IMR-90 (cell line): ENCODE measurements at regions not wholly inside any gene's neighbourhood (a gene's known extent, or its start where the extent isn't known, plus 50 kb on each side); places are given as distances from the start of the nearest gene placed in this dataset.
A peak's percentile ranks its signal among the peaks of the same experiment; 100 is the strongest.

Experiments
- ATAC-seq: fragments of 200-7000 bp; cut with Tn5 transposase; 2 replicates; pipeline ENCODE4 v1.9.1; 2020; ENCODE audit warnings: low read depth, mild to moderate bottlenecking, moderate library complexity
- BruUV-seq: library from RNA; stranded (reverse); fragments of 400-500 nt; replicated peaks from 2 replicates; lab custom pipeline; 2021; lab: Mats Ljungman, UMichigan
- CTCF ChIA-PET: fragments of 300-600 bp; formaldehyde crosslinking; extraction: SDS; loops from one replicate; lab custom pipeline; 2021; ENCODE audit warnings: antibody characterized with exemption; lab: Yijun Ruan, JAX
- POLR2A ChIA-PET: fragments of 300-600 bp; sonication (Branson Sonifier 250); formaldehyde crosslinking; loops from one replicate; lab custom pipeline; 2022; ENCODE audit warnings: antibody characterized with exemption; ENCODE audit not compliant: unreplicated experiment; lab: Charles Lee
- DNase-seq: peaks from one replicate; pipeline ENCODE4 v3.0.0; 2013
- H2AFZ ChIP-seq: replicated peaks from 2 replicates; pipeline ENCODE3; 2013; ENCODE audit warnings: low read length, mild to moderate bottlenecking; ENCODE audit not compliant: poor library complexity
- H2AK5ac ChIP-seq: 2 replicates; pipeline ENCODE4 v1.6.1; 2013; ENCODE audit warnings: low read depth, low read length, inconsistent platforms
- H2AK9ac ChIP-seq: replicated peaks from 2 replicates; pipeline ENCODE3; 2013; ENCODE audit warnings: mild to moderate bottlenecking, low read depth, low read length, moderate library complexity; ENCODE audit not compliant: poor library complexity
- H2BK120ac ChIP-seq: 2 replicates; pipeline ENCODE4 v1.6.1; 2013; ENCODE audit warnings: low read depth, low read length, inconsistent platforms
- H2BK15ac ChIP-seq: 3 replicates; pipeline ENCODE4 v1.6.1; 2013; ENCODE audit warnings: low read depth, low read length, inconsistent platforms
- H2BK20ac ChIP-seq: 2 replicates; pipeline ENCODE4 v1.6.1; 2013; ENCODE audit warnings: low read depth, mild to moderate bottlenecking, inconsistent platforms, low read length, moderate library complexity
- H2BK5ac ChIP-seq: 2 replicates; pipeline ENCODE4 v1.6.1; 2013; ENCODE audit warnings: mild to moderate bottlenecking, low read depth, low read length, inconsistent platforms; ENCODE audit not compliant: poor library complexity, severe bottlenecking
- H3K14ac ChIP-seq: replicated peaks from 2 replicates; pipeline ENCODE4 v1.6.1; 2013; ENCODE audit warnings: low read depth, low read length, inconsistent platforms
- H3K18ac ChIP-seq: 2 replicates; pipeline ENCODE4 v1.6.1; 2013; ENCODE audit warnings: low read depth, low read length, control low read depth
- H3K23ac ChIP-seq: 2 replicates; pipeline ENCODE4 v1.6.1; 2013; ENCODE audit warnings: low read depth, low read length, inconsistent platforms
- H3K27ac ChIP-seq: 2 replicates; pipeline ENCODE4 v1.5.1; 2013; ENCODE audit warnings: mild to moderate bottlenecking, control low read depth, low read length; ENCODE audit not compliant: insufficient read depth
- H3K27me3 ChIP-seq: 2 replicates; pipeline ENCODE4 v1.6.1; 2013; ENCODE audit warnings: low read length; ENCODE audit not compliant: control insufficient read depth, insufficient read depth
- H3K36me3 ChIP-seq: 2 replicates; pipeline ENCODE4 v1.6.1; 2013; ENCODE audit warnings: low read length, mixed read lengths; ENCODE audit not compliant: control insufficient read depth, insufficient read depth
- H3K4ac ChIP-seq: 2 replicates; pipeline ENCODE4 v1.6.1; 2013; ENCODE audit warnings: low read depth, low read length, inconsistent platforms
- H3K4me1 ChIP-seq: 2 replicates; pipeline ENCODE4 v1.6.1; 2013; ENCODE audit warnings: low read length, mixed read lengths; ENCODE audit not compliant: control insufficient read depth, insufficient read depth
- H3K4me2 ChIP-seq: 2 replicates; pipeline ENCODE4 v1.6.1; 2013; ENCODE audit warnings: low read depth, mild to moderate bottlenecking, control low read depth, low read length, moderate library complexity
- H3K4me3 ChIP-seq: 2 replicates; pipeline ENCODE4 v1.5.1; 2013; ENCODE audit warnings: low read depth, mild to moderate bottlenecking, control low read depth, low read length, moderate library complexity; ENCODE audit not compliant: insufficient read depth
- H3K56ac ChIP-seq: 2 replicates; pipeline ENCODE4 v1.6.1; 2013; ENCODE audit warnings: low read length, inconsistent platforms; ENCODE audit not compliant: insufficient read depth; ENCODE audit errors: extremely low read depth
- H3K79me1 ChIP-seq, 2 experiments: 2 replicates each; pipeline ENCODE4 v1.6.1; 2013; ENCODE audit warnings: low read length in 2 of 2, inconsistent platforms in 1 of 2, low read depth in 1 of 2
- H3K9ac ChIP-seq: 2 replicates; pipeline ENCODE4 v1.6.1; 2013; ENCODE audit warnings: low read depth, low read length, control low read depth
- H3K9me1 ChIP-seq: 2 replicates; pipeline ENCODE4 v1.6.1; 2013; ENCODE audit warnings: low read length, inconsistent platforms; ENCODE audit not compliant: insufficient read depth
- H3K9me3 ChIP-seq: 2 replicates; pipeline ENCODE4 v1.6.1; 2013; ENCODE audit warnings: low read length; ENCODE audit not compliant: control insufficient read depth, insufficient read depth
- H4K20me1 ChIP-seq: 2 replicates; pipeline ENCODE4 v1.6.1; 2013; ENCODE audit warnings: low read length, inconsistent platforms; ENCODE audit not compliant: insufficient read depth
- H4K5ac ChIP-seq: 2 replicates; pipeline ENCODE4 v1.6.1; 2013; ENCODE audit warnings: mild to moderate bottlenecking, low read depth, low read length, control low read depth
- H4K8ac ChIP-seq, 2 experiments: 2 replicates each; pipeline ENCODE4 v1.6.1; 2013; ENCODE audit warnings: low read depth in 2 of 2, low read length in 2 of 2, control low read depth in 1 of 2, inconsistent platforms in 1 of 2
- H4K91ac ChIP-seq: 2 replicates; pipeline ENCODE4 v1.6.1; 2013; ENCODE audit warnings: low read depth, low read length, inconsistent platforms; ENCODE audit not compliant: insufficient read depth
- BHLHE40 ChIP-seq: fragments of 150-350 bp; IDR thresholded peaks from 2 replicates; pipeline ENCODE4 v1.6.1; 2016; ENCODE audit warnings: mild to moderate bottlenecking, low read depth, low read length
- CEBPB ChIP-seq: IDR thresholded peaks from 2 replicates; pipeline ENCODE4 v1.6.1; 2012; ENCODE audit warnings: low read depth, low read length, improper control_type of control experiment
- CHD1 ChIP-seq: IDR thresholded peaks from 2 replicates; pipeline ENCODE4 v1.6.1; 2012; ENCODE audit warnings: low read depth, low read length, improper control_type of control experiment
- FOS ChIP-seq: fragments of 150-350 bp; IDR thresholded peaks from 2 replicates; pipeline ENCODE4 v1.6.1; 2016; ENCODE audit warnings: low read depth, low read length
- MAFK ChIP-seq: IDR thresholded peaks from 2 replicates; pipeline ENCODE4 v1.6.1; 2012; ENCODE audit warnings: low read depth, low read length, improper control_type of control experiment
- MAZ ChIP-seq: IDR thresholded peaks from 2 replicates; pipeline ENCODE4 v1.6.1; 2012; ENCODE audit warnings: low read depth, mild to moderate bottlenecking, low read length, improper control_type of control experiment, moderate library complexity, borderline replicate concordance
- NFE2L2 ChIP-seq: fragments of 150-350 bp; IDR thresholded peaks from 2 replicates; pipeline ENCODE4 v1.6.1; 2016; ENCODE audit warnings: low read depth, mild to moderate bottlenecking, low read length
- POLR2A ChIP-seq: IDR thresholded peaks from 2 replicates; pipeline ENCODE4 v1.6.1; 2012; ENCODE audit warnings: mild to moderate bottlenecking, low read depth, low read length
- RAD21 ChIP-seq: IDR thresholded peaks from 2 replicates; pipeline ENCODE4 v1.6.1; 2012; ENCODE audit warnings: low read length, improper control_type of control experiment
- RCOR1 ChIP-seq: IDR thresholded peaks from 2 replicates; pipeline ENCODE4 v1.6.1; 2012; ENCODE audit warnings: mild to moderate bottlenecking, low read length, improper control_type of control experiment; ENCODE audit not compliant: insufficient replicate concordance
- RFX5 ChIP-seq: IDR thresholded peaks from 2 replicates; pipeline ENCODE4 v1.8.0; 2012; ENCODE audit warnings: low read depth, mild to moderate bottlenecking, low read length, moderate library complexity
- SMC3 ChIP-seq: fragments of 150-350 bp; IDR thresholded peaks from 2 replicates; pipeline ENCODE4 v1.6.1; 2016; ENCODE audit warnings: low read depth, mild to moderate bottlenecking, antibody characterized with exemption, low read length, moderate library complexity
- WGBS, 2 experiments: methylation state at CpG; one replicate each; pipeline versions ENCODE4 v1.1.5 to v1.1.7; 2013; ENCODE audit warnings: missing lambda C conversion rate in 2 of 2; ENCODE audit not compliant: insufficient read length in 1 of 2; ENCODE audit errors: extremely low coverage in 2 of 2; 5-methylcytosine and 5-hydroxymethylcytosine counted together
- dilution Hi-C: fragments of 300-500 bp; cut with HindIII; formaldehyde crosslinking; loops from one replicate; pipeline ENCODE4 v1.14.3; 2018; ENCODE audit warnings: low sequenced_read_pairs; ENCODE audit not compliant: unreplicated experiment
- in situ Hi-C: fragments of 300-500 bp; cut with MboI; formaldehyde crosslinking; loops from 3 replicates; pipeline ENCODE4 v1.14.3; 2019; ENCODE audit warnings: low sequenced_read_pairs, inconsistent platforms, mixed read lengths
- intact Hi-C: fragments of 100-400 bp; cut with micrococcal nuclease; formaldehyde crosslinking; loops from 2 replicates; pipeline ENCODE4 v1.10.0; 2022
- TF ChIP-seq, protein P1 (sequence below): conservative IDR thresholded peaks from 2 replicates; pipeline ENCODE4 v1.5.1; 2012; ENCODE audit warnings: mild to moderate bottlenecking, low read depth, low read length, improper control_type of control experiment

DNA sequence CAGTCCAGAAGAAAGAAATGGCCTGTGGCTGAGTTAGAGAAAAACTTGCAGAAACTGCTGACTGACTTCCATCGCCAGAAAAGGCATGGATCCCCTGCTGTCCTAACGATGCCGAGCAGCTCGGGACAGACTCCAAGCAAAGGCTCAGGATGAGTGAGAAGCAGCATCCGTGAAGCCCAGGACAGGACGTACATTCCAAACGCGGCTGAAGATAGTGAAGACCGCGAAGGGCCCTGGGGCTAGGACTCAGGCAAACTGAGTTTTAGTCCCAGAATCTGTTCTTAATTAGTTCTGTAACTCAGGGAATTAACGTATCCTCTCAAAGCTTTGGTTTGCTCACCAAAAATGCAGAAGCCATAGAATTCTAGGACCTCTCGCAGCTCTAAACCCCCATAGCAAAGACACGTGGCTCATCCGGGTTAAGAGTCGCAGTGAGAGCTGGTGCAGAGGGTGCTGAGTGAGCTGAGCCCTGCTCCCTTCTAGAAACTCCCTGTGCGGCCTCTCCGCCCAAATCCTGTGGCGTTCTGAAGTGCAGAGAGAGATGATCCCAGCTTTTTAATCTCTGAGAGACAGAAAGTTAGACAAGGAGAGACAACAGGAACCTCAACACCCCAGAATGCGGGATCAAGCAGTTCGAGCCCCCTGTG, 132.9 kb upstream of the THBS2 start:
- Histone ChIP-seq H3K4ac (no peak overlapping the region), H4K91ac (no peak overlapping the region), H2AK9ac (no peak overlapping the region), H2BK20ac (no peak overlapping the region), H2AFZ (no peak overlapping the region), H2BK15ac (no peak overlapping the region), H3K23ac (no peak overlapping the region), H3K27me3 (no peaks in the 10 kb centered on the region), H3K4me1 (peaks cover 2% of the 10 kb centered on the region; the same call in 1 of the 2 replicates), H3K56ac (no peak overlapping the region), H3K4me3 (no peak overlapping the region), H3K18ac (no peak overlapping the region), H3K9ac (no peak overlapping the region), H3K4me2 (no peak overlapping the region; the same call in 1 of the 2 replicates), H4K8ac (no peak overlapping the region), H3K9me1 (peaks cover 6% of the 10 kb centered on the region; the same call in 1 of the 2 replicates), H3K27ac (no peak overlapping the region), H3K9me3 (no peaks in the 10 kb centered on the region), H3K36me3 (no peaks in the 10 kb centered on the region), H3K79me1 (no peaks in the 10 kb centered on the region), H2BK5ac (no peak overlapping the region), H4K20me1 (no peaks in the 10 kb centered on the region), H2AK5ac (no peak overlapping the region), H3K14ac (no peak overlapping the region), H4K5ac (no peak overlapping the region), H2BK120ac (no peak overlapping the region)
- POLR2A ChIA-PET = no interaction called here
- CTCF ChIA-PET = no interaction called here
- 49% methylated on average over 13 of the region's 20 CpGs; no CpG with 5 or more reads in 1 of the 2 experiments for WGBS, 2 experiments
- intact Hi-C loops = no loop called here
- dilution Hi-C loops = no loop called here
- TF ChIP-seq MAZ (no peak), RCOR1 (no peak), POLR2A (no peak), NFE2L2 (no peak), SMC3 (no peak), MAFK (no peak), RFX5 (no peak), BHLHE40 (no peak), CEBPB (no peak), FOS (no peak), RAD21 (no peak), CHD1 (no peak)
- TF ChIP-seq, protein P1, sequence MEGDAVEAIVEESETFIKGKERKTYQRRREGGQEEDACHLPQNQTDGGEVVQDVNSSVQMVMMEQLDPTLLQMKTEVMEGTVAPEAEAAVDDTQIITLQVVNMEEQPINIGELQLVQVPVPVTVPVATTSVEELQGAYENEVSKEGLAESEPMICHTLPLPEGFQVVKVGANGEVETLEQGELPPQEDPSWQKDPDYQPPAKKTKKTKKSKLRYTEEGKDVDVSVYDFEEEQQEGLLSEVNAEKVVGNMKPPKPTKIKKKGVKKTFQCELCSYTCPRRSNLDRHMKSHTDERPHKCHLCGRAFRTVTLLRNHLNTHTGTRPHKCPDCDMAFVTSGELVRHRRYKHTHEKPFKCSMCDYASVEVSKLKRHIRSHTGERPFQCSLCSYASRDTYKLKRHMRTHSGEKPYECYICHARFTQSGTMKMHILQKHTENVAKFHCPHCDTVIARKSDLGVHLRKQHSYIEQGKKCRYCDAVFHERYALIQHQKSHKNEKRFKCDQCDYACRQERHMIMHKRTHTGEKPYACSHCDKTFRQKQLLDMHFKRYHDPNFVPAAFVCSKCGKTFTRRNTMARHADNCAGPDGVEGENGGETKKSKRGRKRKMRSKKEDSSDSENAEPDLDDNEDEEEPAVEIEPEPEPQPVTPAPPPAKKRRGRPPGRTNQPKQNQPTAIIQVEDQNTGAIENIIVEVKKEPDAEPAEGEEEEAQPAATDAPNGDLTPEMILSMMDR = no peak
- ATAC-seq = peak; percentile 56
- in situ Hi-C loops = no loop called here
- BruUV-seq = no TSS peak
- peak; percentile 7 for DNase-seq
